ENCODE measurements at regions not wholly inside any gene's neighbourhood (a gene's known extent, or its start where the extent isn't known, plus 50 kb on each side); places are given as distances from the start of the nearest gene placed in this dataset.

DNA sequence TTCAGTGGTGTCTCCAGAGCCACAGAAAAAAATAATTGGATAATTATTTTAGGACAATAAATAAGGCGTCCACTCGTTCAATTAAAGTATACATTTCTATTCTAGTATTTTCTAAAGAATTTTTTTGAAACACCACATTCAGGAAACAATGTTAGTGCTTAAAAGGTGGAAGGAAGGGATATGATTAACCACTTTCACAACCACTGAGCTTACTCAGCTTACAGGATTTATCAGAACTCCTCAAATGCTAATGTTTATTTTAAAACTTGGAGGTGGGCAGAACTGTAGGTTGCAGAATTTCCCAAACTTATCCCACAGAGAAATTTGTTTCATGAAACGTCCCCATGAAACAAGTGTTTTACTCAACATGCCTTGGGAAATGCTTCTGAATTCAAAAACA lies 54.3 kb upstream of the MAGEB2 start:
- no peak for DNase-seq (ENCODE audit: low spot score)
